Breast epithelium (tissue), 3 donors: ENCODE measurements at regions not wholly inside any gene's neighbourhood (a gene's known extent, or its start where the extent isn't known, plus 50 kb on each side); places are given as distances from the start of the nearest gene placed in this dataset.

Experiments used
- CTCF ChIP-seq, 3 donors: fragments of 450-650 bp; IDR thresholded peaks; one replicate each; pipeline ENCODE4 v1.5.1; 2016 to 2017; ENCODE audit warnings: antibody characterized with exemption in 3 of 3, mild to moderate bottlenecking in 3 of 3, moderate library complexity in 3 of 3
- POLR2AphosphoS5 ChIP-seq, 3 donors: sonication (generic); formaldehyde crosslinking; IDR thresholded peaks; one replicate each; pipeline ENCODE4 v1.6.1; 2017; ENCODE audit warnings: antibody characterized with exemption in 3 of 3

GRCh38 chr10:89940076-89940475 lies 238.7 kb downstream of the KIF20B start:
- TF ChIP-seq CTCF (IDR thresholded peaks at IDR 0.05) (no peak), POLR2AphosphoS5 (IDR thresholded peaks at IDR 0.05) (no peak)
